Osteoblast (primary cell): ENCODE measurements at regions not wholly inside any gene's neighbourhood (a gene's known extent, or its start where the extent isn't known, plus 50 kb on each side); places are given as distances from the start of the nearest gene placed in this dataset.
"Not testable (repeated sequence)": the region's sequence is repeated elsewhere in the genome, so short reads cannot be mapped to it uniquely, and the experiment has no call there.

ENCODE experiments used
- DNase-seq: peaks from one replicate; pipeline ENCODE4 v3.0.0; 2011; ENCODE audit warnings: low spot score, mixed read lengths; ENCODE audit not compliant: insufficient read length; ENCODE audit errors: missing footprints
- H2AFZ ChIP-seq: 2 replicates; pipeline ENCODE4 v1.6.0; 2011; ENCODE audit warnings: mild to moderate bottlenecking, low read length
- H3K27ac ChIP-seq: 2 replicates; pipeline ENCODE4 v1.5.1; 2011; ENCODE audit warnings: mild to moderate bottlenecking, low read depth, low read length, moderate library complexity
- H3K27me3 ChIP-seq: 2 replicates; pipeline ENCODE4 v1.6.0; 2012; ENCODE audit warnings: mild to moderate bottlenecking, control low read depth, inconsistent platforms, low read length, moderate library complexity; ENCODE audit not compliant: insufficient read depth
- H3K36me3 ChIP-seq: 2 replicates; pipeline ENCODE4 v1.5.1; 2011; ENCODE audit warnings: mild to moderate bottlenecking, low read length, control low read depth, moderate library complexity; ENCODE audit not compliant: insufficient read depth
- H3K4me1 ChIP-seq: 2 replicates; pipeline ENCODE4 v1.5.1; 2011; ENCODE audit warnings: mild to moderate bottlenecking, low read length, control low read depth, moderate library complexity; ENCODE audit not compliant: insufficient read depth
- H3K4me2 ChIP-seq: 2 replicates; pipeline ENCODE4 v1.6.0; 2011; ENCODE audit warnings: mild to moderate bottlenecking, low read length; ENCODE audit not compliant: insufficient read depth
- H3K4me3 ChIP-seq: fragments of 200-600 bp; sonication (generic); 3 replicates; pipeline ENCODE4 v1.5.1; 2012; ENCODE audit warnings: mild to moderate bottlenecking, low read length, inconsistent platforms; ENCODE audit not compliant: insufficient read depth
- H3K79me2 ChIP-seq: 2 replicates; pipeline ENCODE4 v1.6.0; 2012; ENCODE audit warnings: mild to moderate bottlenecking, low read length, control low read depth, inconsistent platforms; ENCODE audit not compliant: insufficient read depth
- H3K9me3 ChIP-seq: 2 replicates; pipeline ENCODE4 v1.5.1; 2011; ENCODE audit warnings: low read depth, low read length, control low read depth
- H4K20me1 ChIP-seq: 2 replicates; pipeline ENCODE4 v1.6.0; 2012; ENCODE audit warnings: mild to moderate bottlenecking, low read length, control low read depth; ENCODE audit not compliant: insufficient read depth
- CTCF ChIP-seq: IDR thresholded peaks from 2 replicates; pipeline ENCODE4 v1.5.1; 2011; ENCODE audit warnings: mild to moderate bottlenecking, low read depth, low read length, moderate library complexity; ENCODE audit errors: extremely low read depth

- DNase-seq: peak; percentile 91
- peak; percentile 75 for TF ChIP-seq CTCF
- H3K27ac ChIP-seq: no peak overlapping the region
- no peaks in the 10 kb centered on the region for H4K20me1 ChIP-seq
- no peak overlapping the region for H3K4me3 ChIP-seq
- H3K9me3 ChIP-seq: no peaks in the 10 kb centered on the region
- no peak overlapping the region for H3K4me2 ChIP-seq
- no peak overlapping the region for H2AFZ ChIP-seq
- H3K4me1 ChIP-seq: peaks cover 9% of the 10 kb centered on the region
- H3K36me3 ChIP-seq: no peaks in the 10 kb centered on the region
- H3K79me2 ChIP-seq: no peaks in the 10 kb centered on the region
- H3K27me3 ChIP-seq: peaks cover 8% of the 10 kb centered on the region
Measured at GRCh38 chr3:8324747-8325146, 176.9 kb upstream of the LMCD1 start.

GRCh38 chr3:8325306-8325705 is 176.3 kb upstream of the LMCD1 start:
- no peaks in the 10 kb centered on the region for H3K9me3 ChIP-seq
- DNase-seq: no peak
- H3K79me2 ChIP-seq: no peaks in the 10 kb centered on the region
- no peak overlapping the region for H3K4me2 ChIP-seq
- H3K4me3 ChIP-seq: no peak overlapping the region
- H3K27ac ChIP-seq: no peak overlapping the region
- no peak for TF ChIP-seq CTCF
- peaks cover 8% of the 10 kb centered on the region for H3K27me3 ChIP-seq
- no peaks in the 10 kb centered on the region for H3K36me3 ChIP-seq
- peaks cover 3% of the 10 kb centered on the region for H3K4me1 ChIP-seq
- no peaks in the 10 kb centered on the region for H4K20me1 ChIP-seq
- H2AFZ ChIP-seq: no peak overlapping the region

GRCh38 chr3:8325833-8326232 is 175.8 kb upstream of the LMCD1 start:
- not testable (repeated sequence) for DNase-seq, H3K27ac ChIP-seq, H3K9me3 ChIP-seq, H3K4me2 ChIP-seq, H2AFZ ChIP-seq, H4K20me1 ChIP-seq, H3K4me1 ChIP-seq, H3K4me3 ChIP-seq, H3K36me3 ChIP-seq, H3K27me3 ChIP-seq, H3K79me2 ChIP-seq

- H3K4me3 ChIP-seq: no peak overlapping the region
- H3K4me1 ChIP-seq: no peaks in the 10 kb centered on the region
- no peak for TF ChIP-seq CTCF
- no peaks in the 10 kb centered on the region for H3K9me3 ChIP-seq
- no peak overlapping the region for H3K4me2 ChIP-seq
- no peaks in the 10 kb centered on the region for H3K36me3 ChIP-seq
- no peaks in the 10 kb centered on the region for H4K20me1 ChIP-seq
- H3K79me2 ChIP-seq: no peaks in the 10 kb centered on the region
- H2AFZ ChIP-seq: no peak overlapping the region
- no peak overlapping the region for H3K27ac ChIP-seq
- no peak for DNase-seq
- peaks cover 8% of the 10 kb centered on the region for H3K27me3 ChIP-seq
Measured at GRCh38 chr3:8327739-8328138, 173.9 kb upstream of the LMCD1 start.
